GM12892 (cell line): ENCODE measurements at regions not wholly inside any gene's neighbourhood (a gene's known extent, or its start where the extent isn't known, plus 50 kb on each side); places are given as distances from the start of the nearest gene placed in this dataset.

ENCODE experiments used
- POLR2A ChIP-seq: IDR thresholded peaks from 2 replicates; pipeline ENCODE4 v1.6.1; 2011; ENCODE audit warnings: low read depth, low read length, control low read depth
- POLR2AphosphoS5 ChIP-seq: IDR thresholded peaks from 2 replicates; pipeline ENCODE4 v1.6.1; 2011; ENCODE audit warnings: low read depth, low read length, control low read depth
- TAF1 ChIP-seq: IDR thresholded peaks from 2 replicates; pipeline ENCODE4 v1.6.1; 2011; ENCODE audit warnings: low read depth, mild to moderate bottlenecking, control low read depth, low read length, borderline replicate concordance

DNA sequence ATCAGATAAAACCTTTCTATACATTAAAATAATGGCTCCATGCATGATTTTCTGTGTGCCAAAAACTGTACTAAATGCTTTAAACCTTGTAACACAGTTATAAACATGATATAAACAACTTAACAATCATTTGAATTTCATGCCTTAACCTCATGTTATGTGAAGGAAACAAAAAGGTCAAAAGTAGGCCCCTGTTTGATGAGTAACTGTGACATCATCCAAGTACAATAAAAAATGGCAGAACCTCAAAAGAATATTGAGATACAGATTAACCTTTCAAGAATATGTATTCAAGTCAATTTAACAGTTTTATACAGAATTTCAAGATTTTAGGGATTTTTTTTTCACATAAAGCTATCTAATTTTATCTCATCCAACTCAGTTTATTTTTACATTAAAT is 310.7 kb upstream of the DCN start:
- TF ChIP-seq POLR2A (no peak), TAF1 (no peak), POLR2AphosphoS5 (no peak)
